NT2/D1 (cell line): ENCODE measurements at regions not wholly inside any gene's neighbourhood (a gene's known extent, or its start where the extent isn't known, plus 50 kb on each side); places are given as distances from the start of the nearest gene placed in this dataset.

ENCODE experiments used
- SUZ12 ChIP-seq: IDR thresholded peaks from 2 replicates; pipeline ENCODE4 v1.6.1; 2011; ENCODE audit not compliant: insufficient read length, insufficient read depth; ENCODE audit errors: extremely low read depth
- YY1 ChIP-seq: IDR thresholded peaks from 2 replicates; pipeline ENCODE4 v1.6.1; 2011; ENCODE audit not compliant: insufficient read length, insufficient read depth
- ZNF274 ChIP-seq: IDR thresholded peaks from 2 replicates; pipeline ENCODE4 v1.6.1; 2011; ENCODE audit warnings: mild to moderate bottlenecking, low read depth, low read length

DNA sequence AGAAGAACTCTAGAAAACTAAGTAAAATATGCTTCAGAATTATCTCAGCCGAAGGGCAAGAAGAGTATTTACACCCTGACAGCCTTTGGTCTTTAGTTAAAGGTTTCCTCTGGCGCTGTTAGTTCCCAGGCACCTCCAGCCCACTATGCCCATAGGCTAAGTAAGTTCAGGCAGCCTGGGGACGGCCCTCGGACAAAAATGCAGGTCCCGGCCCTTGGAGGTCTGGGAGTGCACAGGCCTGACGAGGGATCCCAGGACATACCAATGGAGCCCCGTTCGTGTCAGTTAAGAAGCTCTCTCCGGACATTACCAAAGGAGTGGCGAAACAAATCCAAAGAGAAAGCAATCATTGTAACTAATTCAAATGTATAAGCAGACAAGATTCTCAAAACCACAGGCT, 311.8 kb downstream of the CD83 start:
- no peak for TF ChIP-seq SUZ12
- no peak for TF ChIP-seq YY1
- TF ChIP-seq ZNF274, result no peak
